Calu3 (cell line): ENCODE measurements at regions not wholly inside any gene's neighbourhood (a gene's known extent, or its start where the extent isn't known, plus 50 kb on each side); places are given as distances from the start of the nearest gene placed in this dataset.

Experiments used
- BruUV-seq: library from RNA; stranded (reverse); fragments of 400-500 nt; replicated peaks from 2 replicates; lab custom pipeline; 2021; lab: Mats Ljungman, UMichigan
- CTCF ChIA-PET: fragments of 300-600 bp; sonication (Branson Sonifier 250); formaldehyde crosslinking; loops from one replicate; lab custom pipeline; 2022; ENCODE audit warnings: antibody characterized with exemption; lab: Charles Lee
- DNase-seq: peaks from one replicate; pipeline ENCODE4 v3.0.0; 2022
- H3K27ac Mint-ChIP-seq: one replicate; pipeline ENCODE4 v1.8.0; 2022; ENCODE audit warnings: mixed read lengths; ENCODE audit not compliant: unreplicated experiment
- H3K27me3 Mint-ChIP-seq: one replicate; pipeline ENCODE4 v1.8.0; 2022; ENCODE audit warnings: mixed read lengths; ENCODE audit not compliant: unreplicated experiment
- H3K36me3 Mint-ChIP-seq: one replicate; pipeline ENCODE4 v1.8.0; 2022; ENCODE audit warnings: mild to moderate bottlenecking, moderate library complexity, mixed read lengths; ENCODE audit not compliant: insufficient read depth, unreplicated experiment
- H3K4me1 Mint-ChIP-seq: one replicate; pipeline ENCODE4 v1.8.0; 2022; ENCODE audit warnings: mild to moderate bottlenecking, low read depth, mixed read lengths; ENCODE audit not compliant: unreplicated experiment
- H3K4me3 Mint-ChIP-seq: one replicate; pipeline ENCODE4 v1.8.0; 2022; ENCODE audit warnings: mild to moderate bottlenecking, low read depth, moderate library complexity, mixed read lengths; ENCODE audit not compliant: unreplicated experiment
- H3K9me3 Mint-ChIP-seq: one replicate; pipeline ENCODE4 v1.8.0; 2022; ENCODE audit warnings: low read depth, mixed read lengths; ENCODE audit not compliant: unreplicated experiment
- CTCF ChIP-seq: fragments of 200-600 bp; IDR thresholded peaks from one replicate; pipeline ENCODE4 v1.8.0; 2022; ENCODE audit warnings: antibody characterized with exemption; ENCODE audit not compliant: unreplicated experiment
- intact Hi-C: fragments of 100-400 bp; cut with micrococcal nuclease; formaldehyde crosslinking; loops from one replicate; pipeline ENCODE4 v1.10.0; 2022; ENCODE audit not compliant: unreplicated experiment

GRCh38 chr13:109584844-109585361, 201.5 kb downstream of the IRS2 start:
- Mint-ChIP-seq H3K27me3 (no peaks in the 10 kb centered on the region), H3K27ac (peak overlapping the region; percentile 39), H3K36me3 (no peaks in the 10 kb centered on the region), H3K4me1 (peaks cover 11% of the 10 kb centered on the region), H3K4me3 (no peak overlapping the region), H3K9me3 (no peaks in the 10 kb centered on the region)
- CTCF ChIA-PET: no interaction called here
- DNase-seq: no peak
- BruUV-seq: no TSS peak
- intact Hi-C loops: no loop called here
- TF ChIP-seq CTCF: no peak

- BruUV-seq: no TSS peak
- CTCF ChIA-PET: no interaction called here
- no peak for TF ChIP-seq CTCF
- Mint-ChIP-seq H3K36me3 (no peaks in the 10 kb centered on the region), H3K4me3 (no peak overlapping the region), H3K9me3 (no peaks in the 10 kb centered on the region), H3K4me1 (peaks cover 7% of the 10 kb centered on the region), H3K27ac (no peak overlapping the region), H3K27me3 (no peaks in the 10 kb centered on the region)
- intact Hi-C loops: no loop called here
- DNase-seq: no peak
Observed at GRCh38 chr13:109577191-109577700, 209.1 kb downstream of the IRS2 start.

- Mint-ChIP-seq H3K4me1 (peaks cover 7% of the 10 kb centered on the region), H3K27me3 (no peaks in the 10 kb centered on the region), H3K36me3 (no peaks in the 10 kb centered on the region), H3K4me3 (no peak overlapping the region), H3K9me3 (no peaks in the 10 kb centered on the region), H3K27ac (no peak overlapping the region)
- no TSS peak for BruUV-seq
- DNase-seq: no peak
- no peak for TF ChIP-seq CTCF
- intact Hi-C loops: no loop called here
- CTCF ChIA-PET: no interaction called here
Observed at GRCh38 chr13:109576331-109576813, 210.0 kb downstream of the IRS2 start.

- no peak for DNase-seq
- no peak overlapping the region for H3K27ac Mint-ChIP-seq
- intact Hi-C loops: no loop called here
- BruUV-seq: no TSS peak
- TF ChIP-seq CTCF: no peak
- no peaks in the 10 kb centered on the region for H3K9me3 Mint-ChIP-seq
- no peaks in the 10 kb centered on the region for H3K27me3 Mint-ChIP-seq
- H3K4me1 Mint-ChIP-seq: peaks cover 7% of the 10 kb centered on the region
- no peak overlapping the region for H3K4me3 Mint-ChIP-seq
- H3K36me3 Mint-ChIP-seq: no peaks in the 10 kb centered on the region
- CTCF ChIA-PET: no interaction called here
Observed at GRCh38 chr13:109575821-109576220, 210.6 kb downstream of the IRS2 start.
